Right forelimb (tissue), 1 donor: ENCODE measurements at regions not wholly inside any gene's neighbourhood (a gene's known extent, or its start where the extent isn't known, plus 50 kb on each side); places are given as distances from the start of the nearest gene placed in this dataset.
"Not testable (repeated sequence)": the region's sequence is repeated elsewhere in the genome, so short reads cannot be mapped to it uniquely, and the experiment has no call there.

Source experiments
- DNase-seq: peaks from one replicate; pipeline ENCODE4 v3.0.0-alpha.2; 2018

GRCh38 chr22:48498526-48499331, 1328.9 kb downstream of the BRD1 start:
- no peak for DNase-seq

GRCh38 chr22:48497743-48498520, 1329.7 kb downstream of the BRD1 start:
- not testable (repeated sequence) for DNase-seq

GRCh38 chr22:48496987-48497650, 1330.6 kb downstream of the BRD1 start:
- peak; percentile 28 for DNase-seq

- DNase-seq, result peak; percentile 37
These were observed 1331.3 kb downstream of the BRD1 start for GRCh38 chr22:48496226-48496845.

DNA sequence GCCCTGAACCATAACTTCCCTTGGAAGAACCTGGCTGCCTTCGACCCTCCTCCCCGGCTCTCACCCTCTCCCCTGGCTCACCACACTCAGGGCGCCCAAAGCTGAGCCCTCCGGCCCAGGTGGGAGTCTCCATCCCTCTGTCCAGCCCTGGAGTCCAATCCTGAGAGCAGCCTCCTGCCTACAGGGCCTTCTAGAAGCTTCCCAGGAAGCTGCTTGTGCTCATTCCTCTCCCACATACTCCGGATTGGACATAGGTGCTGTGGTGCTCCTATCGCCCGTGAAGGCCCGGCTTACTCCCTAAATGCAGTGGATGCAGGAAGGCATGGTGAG, 1332.0 kb downstream of the BRD1 start:
- DNase-seq, result no peak

- no peak for DNase-seq
These were observed 1332.5 kb downstream of the BRD1 start for GRCh38 chr22:48494968-48495750.

DNA sequence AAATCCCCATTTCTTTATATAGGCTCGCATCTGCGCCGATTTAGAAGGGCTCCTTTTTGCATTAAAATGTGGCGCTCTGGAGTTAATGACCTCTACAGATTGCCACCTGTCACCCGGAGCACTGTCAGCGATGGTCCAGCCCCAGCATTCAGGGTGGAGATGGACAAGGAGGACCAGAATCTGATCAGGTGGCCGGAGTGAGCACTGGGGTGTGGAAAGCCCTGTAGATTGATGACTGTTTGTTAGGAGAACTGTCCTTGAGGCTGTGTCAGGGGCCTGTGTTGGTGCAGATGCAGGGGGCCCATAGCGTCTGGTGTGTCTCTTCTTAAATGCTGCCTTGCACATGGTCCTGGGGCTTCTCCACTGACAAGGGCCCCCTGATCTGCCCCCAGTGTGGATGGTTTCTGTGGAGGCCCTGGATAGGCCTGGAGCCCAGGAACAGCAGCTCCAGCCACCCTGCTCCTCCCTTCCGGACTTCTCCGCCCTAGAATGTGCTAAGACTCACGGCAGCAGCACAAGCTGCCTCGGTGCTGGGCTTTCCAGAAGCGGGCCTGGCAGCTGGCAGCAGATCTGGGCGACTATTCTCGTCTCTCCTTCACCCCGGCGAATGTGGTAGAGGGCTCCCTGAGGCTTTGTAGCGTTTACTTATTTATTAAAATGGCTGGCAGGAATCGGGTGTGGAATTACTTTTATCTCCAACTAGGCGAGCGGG, 1333.3 kb downstream of the BRD1 start:
- no peak for DNase-seq

DNA sequence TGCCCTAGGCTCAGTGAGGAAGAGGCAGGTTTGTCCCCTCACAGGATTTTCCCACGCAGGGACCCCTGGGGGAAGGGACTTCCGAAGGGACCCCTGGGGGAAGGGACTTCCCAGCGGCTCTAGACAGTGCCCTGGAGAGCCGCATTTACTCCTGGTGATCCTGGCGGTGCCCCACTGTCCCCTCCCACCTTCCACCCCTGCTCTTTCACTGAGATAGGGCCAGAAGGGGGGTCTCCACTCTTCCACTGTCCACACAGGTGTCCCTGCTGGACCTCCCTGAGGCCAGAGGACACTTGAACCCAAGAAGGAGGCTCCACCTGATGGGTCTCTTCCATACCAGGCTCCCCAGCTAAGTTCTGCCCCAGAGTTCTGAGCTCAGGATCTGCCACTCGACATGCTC, 1333.9 kb downstream of the BRD1 start:
- DNase-seq, result no peak

DNA sequence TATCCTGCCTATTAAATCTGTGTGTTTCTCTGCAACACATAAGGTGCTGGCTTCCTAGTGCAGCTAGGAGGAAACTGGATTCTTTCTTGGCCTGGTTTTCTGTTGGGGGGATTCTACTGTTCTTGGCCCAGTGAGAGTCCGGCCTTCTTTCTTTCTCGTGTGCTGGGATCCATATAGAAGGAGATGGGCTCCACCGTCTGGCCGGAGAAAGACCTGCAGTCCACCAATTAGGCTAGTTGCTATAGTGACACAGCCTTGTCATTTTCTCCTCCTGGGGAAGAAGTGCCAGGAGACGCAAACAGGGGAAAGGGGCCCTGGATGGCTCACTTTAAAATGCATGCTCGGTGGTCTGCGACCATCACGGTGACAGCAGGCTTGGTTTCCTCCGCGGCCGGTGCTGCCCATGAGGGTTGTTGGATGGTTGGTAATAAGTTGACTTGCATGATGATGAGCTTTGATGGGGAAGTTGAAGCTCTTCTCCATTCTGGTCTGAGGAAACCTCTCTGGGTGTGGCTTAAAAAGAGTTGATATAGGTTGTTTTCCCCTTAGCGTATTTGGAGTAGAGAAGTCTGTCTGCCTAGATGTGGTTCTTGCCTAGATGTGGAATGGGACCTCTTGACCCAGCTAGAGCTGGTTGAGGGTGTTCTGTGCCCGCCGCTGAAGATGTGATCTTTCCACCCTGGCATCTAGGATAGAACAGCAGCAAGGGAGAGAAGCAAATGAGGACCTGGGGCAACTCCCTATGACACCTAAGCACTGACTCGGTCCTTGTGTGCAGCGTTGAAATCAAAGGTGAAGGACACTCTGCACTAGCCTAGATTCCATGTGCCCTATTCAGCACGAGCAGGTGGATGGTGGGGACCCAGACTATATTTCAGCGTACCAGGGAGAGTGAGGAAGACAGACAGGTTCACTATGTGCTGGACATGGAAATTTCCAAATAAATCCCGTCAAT, 1335.0 kb downstream of the BRD1 start:
- peak; percentile 80 for DNase-seq

DNA sequence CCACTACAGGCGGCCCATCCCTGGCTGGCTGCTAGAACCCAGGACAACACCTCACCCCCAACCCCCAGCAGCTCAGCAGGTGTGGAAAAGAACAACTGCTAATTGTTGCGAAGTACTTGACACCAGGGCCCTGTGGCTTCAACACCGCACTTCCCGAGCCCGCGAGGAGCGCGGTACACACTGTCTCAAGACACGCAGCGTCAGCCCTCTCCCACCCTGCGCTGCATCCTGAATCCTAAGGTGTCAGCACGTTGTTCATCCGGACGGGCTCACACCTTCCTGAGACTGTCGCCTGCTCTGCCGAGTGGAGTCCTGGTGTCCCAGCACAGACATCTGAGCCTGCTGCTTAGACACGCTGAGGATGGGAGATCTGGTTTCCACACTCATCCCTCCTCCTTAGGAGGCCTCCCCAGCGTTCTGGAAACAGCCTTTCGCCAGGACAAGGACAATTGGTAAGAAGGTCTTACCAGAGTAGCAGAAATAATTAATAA, 1336.2 kb downstream of the BRD1 start:
- peak; percentile 44 for DNase-seq

GRCh38 chr22:48490500-48491411, 1336.9 kb downstream of the BRD1 start:
- no peak for DNase-seq

DNA sequence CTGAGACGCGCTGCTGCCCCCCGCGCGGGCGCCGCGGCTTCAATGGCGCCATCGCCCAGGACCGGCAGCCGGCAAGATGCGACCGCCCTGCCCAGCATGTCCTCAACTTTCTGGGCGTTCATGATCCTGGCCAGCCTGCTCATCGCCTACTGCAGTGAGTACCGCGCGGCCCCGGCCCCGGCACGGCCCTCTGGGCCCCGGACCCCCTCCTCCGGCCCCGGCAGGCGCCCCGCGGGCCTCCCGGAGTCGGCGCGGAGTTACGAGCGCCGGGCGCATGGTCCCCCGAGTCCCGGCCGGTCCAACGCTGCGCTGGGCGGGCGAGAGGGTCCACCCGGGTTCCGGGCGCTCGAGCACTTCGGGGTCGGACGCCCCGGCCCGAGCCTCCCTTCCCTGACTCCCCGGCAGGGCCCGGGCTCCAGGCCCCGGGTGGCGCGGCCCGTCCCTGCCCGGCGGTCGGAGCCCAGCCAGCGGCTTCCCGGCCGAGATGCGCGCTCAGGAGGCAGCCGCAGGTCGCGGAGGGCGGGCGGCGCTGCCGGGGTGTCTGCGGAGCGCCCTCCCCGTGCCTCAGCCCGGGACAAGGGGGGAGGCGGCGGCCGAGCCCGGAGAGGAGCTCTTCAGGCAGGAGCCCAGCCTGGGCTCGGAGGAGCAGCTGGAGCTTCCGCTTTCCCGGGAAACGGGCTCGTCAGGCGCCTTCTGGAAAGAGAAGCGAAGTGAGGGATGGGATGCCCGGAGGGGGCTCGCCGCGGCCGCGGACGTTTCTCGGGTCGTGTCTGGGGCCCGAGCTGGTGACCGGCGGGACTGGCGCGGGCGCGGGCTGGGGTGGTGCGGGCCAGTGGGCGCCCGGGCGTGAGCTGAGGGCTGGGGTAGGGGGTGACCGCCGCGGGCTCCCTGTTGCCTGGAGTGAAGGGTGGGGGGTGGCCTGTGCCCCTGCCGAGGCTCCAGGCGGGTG, 1337.8 kb downstream of the BRD1 start:
- peak; percentile 71 for DNase-seq

DNA sequence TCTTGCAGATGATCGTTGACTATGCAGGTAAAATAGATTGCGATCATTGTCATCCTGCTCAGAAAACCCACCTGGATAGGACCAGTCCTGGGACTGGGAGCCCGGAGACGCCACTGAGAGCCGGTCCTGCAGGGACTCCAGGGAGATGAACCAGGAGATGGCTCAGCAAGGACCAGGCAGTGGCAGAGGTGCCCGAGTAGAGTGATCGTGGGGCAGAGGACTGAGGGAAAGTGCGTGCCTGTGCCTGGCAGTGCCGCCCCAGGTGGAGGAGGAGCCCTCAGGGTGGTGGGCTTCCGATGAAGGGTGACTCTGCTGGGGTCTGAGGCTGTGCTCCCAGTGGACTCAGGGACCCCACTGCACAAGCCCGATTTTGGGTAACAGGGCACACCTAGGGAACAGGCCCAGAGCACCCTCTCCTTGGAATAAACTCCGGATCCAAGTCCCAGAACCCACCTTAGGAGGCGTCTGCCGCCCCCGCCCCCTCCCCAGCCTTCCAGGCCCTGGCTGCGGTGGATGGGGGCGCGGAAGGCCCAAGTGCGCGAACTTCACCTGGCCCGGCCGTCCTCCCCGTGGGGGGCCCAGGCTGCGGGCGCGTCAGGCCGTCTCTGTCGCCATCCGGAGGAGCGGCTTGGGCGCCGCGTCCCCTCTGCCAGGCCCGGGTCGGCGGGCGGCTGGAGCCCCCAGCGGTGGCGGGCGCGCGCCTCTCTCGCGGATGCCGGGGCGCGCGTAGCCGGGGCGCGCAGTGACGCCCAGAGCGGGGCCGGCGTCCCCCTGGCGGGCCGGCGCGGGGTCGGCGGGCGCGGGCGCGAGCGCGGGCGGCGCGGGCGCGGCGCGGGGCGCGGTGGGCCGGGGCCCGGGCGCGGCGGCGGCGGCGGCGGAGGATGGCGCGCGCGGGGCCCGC, 1338.8 kb downstream of the BRD1 start:
- no peak for DNase-seq

DNA sequence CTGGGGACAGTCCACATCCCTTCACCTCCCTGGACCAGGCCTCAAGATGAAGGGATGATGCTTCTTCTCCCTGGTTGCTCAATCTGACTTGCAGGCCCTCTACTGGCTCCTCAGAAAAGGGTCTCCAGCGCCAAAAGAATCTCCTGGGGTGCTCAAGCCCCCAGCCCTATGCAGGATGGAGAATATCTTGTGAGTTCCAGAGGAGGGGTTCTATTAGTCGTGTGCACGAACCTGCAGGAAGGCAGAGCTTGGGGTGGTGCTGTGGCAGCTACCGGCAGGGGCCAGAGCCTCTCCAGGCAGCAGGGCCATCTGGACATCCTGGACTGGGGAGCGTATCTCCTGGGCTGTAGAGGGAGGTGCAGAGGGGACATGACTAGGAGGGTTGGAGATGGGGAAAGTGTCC, 1339.5 kb downstream of the BRD1 start:
- no peak for DNase-seq

DNA sequence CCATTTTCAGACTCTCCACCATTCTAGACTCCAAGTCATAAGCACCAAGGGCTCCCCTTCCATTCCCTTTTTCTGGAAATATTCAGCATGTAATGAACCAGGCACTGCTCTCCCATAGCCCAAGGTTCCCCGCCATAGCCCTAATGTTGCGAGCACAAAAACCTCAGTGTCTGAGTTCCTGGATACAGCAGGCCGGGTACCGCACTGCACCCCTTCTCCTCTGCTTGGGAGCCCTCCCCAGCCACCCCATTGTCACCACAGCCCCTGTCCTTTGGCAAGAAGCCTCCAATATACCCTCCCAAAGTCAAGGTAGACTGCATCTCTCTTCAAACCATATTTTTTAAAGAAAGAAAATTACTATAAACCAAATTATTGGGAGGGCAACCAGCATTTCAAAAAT, 1341.1 kb downstream of the BRD1 start:
- DNase-seq, result no peak

- no peak for DNase-seq
These were observed 1341.5 kb downstream of the BRD1 start for GRCh38 chr22:48486134-48486532.
